Sigmoid colon (tissue), 6 donors: ENCODE measurements at regions not wholly inside any gene's neighbourhood (a gene's known extent, or its start where the extent isn't known, plus 50 kb on each side); places are given as distances from the start of the nearest gene placed in this dataset.

Experiments used
- DNase-seq: peaks from one replicate; pipeline ENCODE4 v3.0.0-alpha.2; 2019
- H3K27ac ChIP-seq, 4 donors: fragments of 200-600 bp; sonication (generic); one replicate each; pipeline ENCODE4 v1.5.1; 2016 to 2019; ENCODE audit warnings: mild to moderate bottlenecking in 1 of 4
- H3K27me3 ChIP-seq, 3 donors: fragments of 200-600 bp; sonication (generic); one replicate each; pipeline ENCODE4 v1.5.1; 2019; ENCODE audit warnings: mild to moderate bottlenecking in 1 of 3
- H3K36me3 ChIP-seq, 4 donors: fragments of 200-600 bp; sonication (generic); one replicate each; pipeline ENCODE4 v1.5.1; 2016 to 2019
- H3K4me1 ChIP-seq, 4 donors: fragments of 200-600 bp; sonication (generic); one replicate each; pipeline ENCODE4 v1.5.1; 2017 to 2019
- H3K4me3 ChIP-seq, 4 donors: fragments of 200-600 bp; sonication (generic); one replicate each; pipeline ENCODE4 v1.5.1; 2017 to 2019; ENCODE audit warnings: mild to moderate bottlenecking in 2 of 4, moderate library complexity in 1 of 4
- H3K9me3 ChIP-seq, 4 donors: fragments of 200-600 bp in 3 of 4; sonication (generic) in 3 of 4; one replicate each; pipeline versions ENCODE4 v1.5.1 to v1.6.1; 2013 to 2019
- CTCF ChIP-seq, 4 experiments: fragments of 450-650 bp in 3 of 4; fragments of 200-600 bp in 1 of 4; IDR thresholded peaks; one replicate each; pipeline ENCODE4 v1.5.1; 2016 to 2019; ENCODE audit warnings: antibody characterized with exemption in 4 of 4, mild to moderate bottlenecking in 3 of 4, moderate library complexity in 2 of 4
- EP300 ChIP-seq, 4 donors: sonication (generic); formaldehyde crosslinking; IDR thresholded peaks; one replicate each; pipeline ENCODE4 v1.6.1; 2017; ENCODE audit warnings: antibody characterized with exemption in 4 of 4
- POLR2A ChIP-seq, 2 donors: fragments of 450-650 bp; IDR thresholded peaks; one replicate each; pipeline ENCODE4 v1.6.1; 2016; ENCODE audit warnings: antibody characterized with exemption in 2 of 2, mild to moderate bottlenecking in 2 of 2, moderate library complexity in 2 of 2
- POLR2AphosphoS5 ChIP-seq, 4 donors: sonication (generic); formaldehyde crosslinking; IDR thresholded peaks; one replicate each; pipeline ENCODE4 v1.6.1; 2017; ENCODE audit warnings: antibody characterized with exemption in 4 of 4
- WGBS, 2 donors: extraction: QIAGEN DNeasy Blood & Tissue Kit; methylation state at CpG; one replicate each; pipeline ENCODE4 v1.1.7; 2013; 5-methylcytosine and 5-hydroxymethylcytosine counted together
- intact Hi-C: fragments of 100-400 bp; cut with DNase I; formaldehyde crosslinking; loops from one replicate; pipeline ENCODE4 v1.15.1; 2023
- donor health status: healthy with polysubstance abuse.
- donor health status: healthy.

DNA sequence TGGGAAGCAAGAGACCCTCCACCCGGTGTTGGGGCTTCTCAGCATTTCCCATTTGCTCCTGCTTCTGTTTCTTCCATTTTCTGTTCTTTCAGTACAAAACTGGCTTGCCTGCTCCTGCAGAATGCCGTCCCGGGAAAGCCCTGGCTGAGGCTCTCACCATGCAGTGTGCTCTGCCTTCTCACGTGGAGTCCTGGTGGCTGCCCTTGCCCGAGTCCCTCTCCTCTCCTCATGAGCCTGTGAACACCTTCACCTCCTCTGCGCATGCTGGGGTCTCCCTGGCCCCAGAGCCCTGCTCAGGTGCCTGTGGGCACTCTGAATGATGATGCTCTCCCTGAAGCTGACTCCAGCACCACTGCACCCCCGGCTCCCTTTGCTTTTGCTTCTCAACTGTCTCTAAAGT is 752.0 kb downstream of the QKI start:
- 79% methylated on average over 7 of the region's 7 CpGs for WGBS, 2 donors
- Histone ChIP-seq H3K9me3 (peaks cover 0 to 5% (median 0%) of the 10 kb centered on the region in 4 donors), H3K27ac (no peak overlapping the region), H3K36me3 (no peaks in the 10 kb centered on the region), H3K27me3 (no peaks in the 10 kb centered on the region), H3K4me3 (no peak overlapping the region), H3K4me1 (no peaks in the 10 kb centered on the region)
- TF ChIP-seq EP300 (IDR thresholded peaks at IDR 0.05) (no peak), POLR2A (IDR thresholded peaks at IDR 0.05) (no peak), CTCF (IDR thresholded peaks at IDR 0.05) (no peak), POLR2AphosphoS5 (IDR thresholded peaks at IDR 0.05) (no peak)
- intact Hi-C loops: no loop called here
- no peak for DNase-seq

- intact Hi-C loops: no loop called here
- Histone ChIP-seq H3K4me3 (no peak overlapping the region), H3K27me3 (no peaks in the 10 kb centered on the region), H3K4me1 (no peaks in the 10 kb centered on the region), H3K36me3 (no peaks in the 10 kb centered on the region), H3K27ac (no peak overlapping the region), H3K9me3 (peaks cover 0 to 5% (median 0%) of the 10 kb centered on the region in 4 donors)
- TF ChIP-seq POLR2A (IDR thresholded peaks at IDR 0.05) (no peak), EP300 (IDR thresholded peaks at IDR 0.05) (no peak), CTCF (IDR thresholded peaks at IDR 0.05) (no peak), POLR2AphosphoS5 (IDR thresholded peaks at IDR 0.05) (no peak)
- 55 to 65% methylated on average over 3 of the region's 3 CpGs for WGBS, 2 donors
- DNase-seq: no peak
Measured at GRCh38 chr6:164164876-164165275, 750.4 kb downstream of the QKI start.

GRCh38 chr6:164163239-164163638 is 748.7 kb downstream of the QKI start:
- Histone ChIP-seq H3K9me3 (peaks cover 0 to 5% (median 0%) of the 10 kb centered on the region in 4 donors), H3K4me3 (no peak overlapping the region), H3K27ac (no peak overlapping the region), H3K4me1 (no peaks in the 10 kb centered on the region), H3K36me3 (no peaks in the 10 kb centered on the region), H3K27me3 (no peaks in the 10 kb centered on the region)
- no peak for DNase-seq
- intact Hi-C loops: no loop called here
- 48 to 68% methylated on average over 3 of the region's 3 CpGs for WGBS, 2 donors
- TF ChIP-seq CTCF (IDR thresholded peaks at IDR 0.05) (no peak), POLR2AphosphoS5 (IDR thresholded peaks at IDR 0.05) (no peak), POLR2A (IDR thresholded peaks at IDR 0.05) (no peak), EP300 (IDR thresholded peaks at IDR 0.05) (no peak)

GRCh38 chr6:164159061-164159460 is 744.5 kb downstream of the QKI start:
- no peaks in the 10 kb centered on the region for H3K36me3 ChIP-seq
- WGBS, 2 donors: 65 to 75% methylated on average over 3 of the region's 3 CpGs
- no peak overlapping the region for H3K4me3 ChIP-seq
- H3K4me1 ChIP-seq: no peaks in the 10 kb centered on the region
- peaks cover 0 to 5% (median 0%) of the 10 kb centered on the region in 4 donors for H3K9me3 ChIP-seq
- no peaks in the 10 kb centered on the region for H3K27me3 ChIP-seq
- intact Hi-C loops: no loop called here
- H3K27ac ChIP-seq: no peak overlapping the region
- no peak for DNase-seq
- TF ChIP-seq EP300 (IDR thresholded peaks at IDR 0.05) (no peak), POLR2AphosphoS5 (IDR thresholded peaks at IDR 0.05) (no peak), POLR2A (IDR thresholded peaks at IDR 0.05) (no peak), CTCF (IDR thresholded peaks at IDR 0.05) (no peak)

DNA sequence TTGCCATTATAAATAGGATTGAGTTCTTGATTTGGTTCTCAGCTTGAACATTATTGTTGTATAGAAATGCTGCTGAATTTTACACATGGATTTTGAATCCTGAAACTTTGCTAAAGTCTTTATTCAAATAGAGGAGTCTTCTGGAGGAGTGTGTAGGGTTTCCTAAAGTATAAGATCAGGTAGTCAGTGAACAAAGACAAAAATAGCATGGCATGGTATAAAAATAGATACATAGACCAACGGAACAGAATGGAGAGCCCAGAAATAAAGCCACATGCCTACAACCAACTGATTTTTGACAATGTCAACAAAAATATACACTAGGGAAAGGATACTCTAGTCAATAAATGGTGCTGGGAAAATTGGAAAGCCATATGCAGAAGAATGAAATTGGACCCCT is 740.1 kb downstream of the QKI start:
- DNase-seq: no peak
- no peak overlapping the region for H3K4me3 ChIP-seq
- WGBS, 2 donors: 87 to 89% methylated on average over 1 of the region's 1 CpG
- intact Hi-C loops: no loop called here
- TF ChIP-seq CTCF (IDR thresholded peaks at IDR 0.05) (no peak), POLR2AphosphoS5 (IDR thresholded peaks at IDR 0.05) (no peak), POLR2A (IDR thresholded peaks at IDR 0.05) (no peak), EP300 (IDR thresholded peaks at IDR 0.05) (no peak)
- H3K27me3 ChIP-seq: no peaks in the 10 kb centered on the region
- H3K27ac ChIP-seq: no peak overlapping the region
- peaks cover 0 to 12% (median 6%) of the 10 kb centered on the region in 4 donors for H3K4me1 ChIP-seq
- no peaks in the 10 kb centered on the region for H3K36me3 ChIP-seq
- no peaks in the 10 kb centered on the region for H3K9me3 ChIP-seq
